DMS 273 (cell line): ENCODE measurements at regions not wholly inside any gene's neighbourhood (a gene's known extent, or its start where the extent isn't known, plus 50 kb on each side); places are given as distances from the start of the nearest gene placed in this dataset.

Source experiments
- DNase-seq: peaks from one replicate; lab custom pipeline; 2025; ENCODE audit not compliant: unreplicated experiment; lab: John Stamatoyannopoulos, UW

DNA sequence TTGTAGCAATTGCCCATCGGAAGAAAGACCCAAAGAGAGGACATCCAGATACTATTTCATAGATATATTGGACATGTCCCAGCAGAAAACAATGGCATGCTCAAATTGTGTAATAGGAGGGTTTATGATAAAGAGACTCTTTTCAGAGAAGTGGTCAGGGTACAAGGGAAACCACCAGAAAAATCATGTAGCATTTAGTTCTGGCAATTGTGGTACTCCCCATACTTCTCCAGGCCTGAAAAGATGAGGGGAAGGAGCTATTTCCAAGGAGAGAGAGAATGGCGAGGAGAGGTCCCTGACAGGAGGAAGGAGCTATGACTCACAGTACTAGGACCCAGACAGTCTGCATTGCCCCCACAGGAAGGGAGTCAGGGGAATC, 68.4 kb upstream of the ADO start:
- no peak for DNase-seq

DNA sequence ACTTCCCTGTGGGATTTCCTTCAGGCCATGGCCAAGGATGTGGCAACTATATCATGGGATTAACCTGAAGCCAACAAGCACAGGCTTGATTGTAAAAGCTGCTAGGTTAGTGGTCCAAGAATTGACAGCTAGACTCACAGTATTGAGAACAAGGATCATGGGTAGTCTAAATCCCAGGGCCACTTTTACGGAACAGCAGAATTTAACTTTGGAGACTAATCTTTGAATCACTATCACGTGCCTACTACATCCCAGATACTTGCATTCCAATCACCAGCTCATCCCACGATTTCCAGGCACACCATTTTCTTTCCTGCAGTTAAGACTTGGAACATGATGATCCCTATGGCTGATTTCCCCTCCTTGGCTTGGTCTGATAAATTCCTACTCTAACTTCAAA, 65.6 kb upstream of the ADO start:
- DNase-seq: no peak

- no peak for DNase-seq
These were observed 63.4 kb upstream of the ADO start for GRCh38 chr10:62740885-62741745.

DNA sequence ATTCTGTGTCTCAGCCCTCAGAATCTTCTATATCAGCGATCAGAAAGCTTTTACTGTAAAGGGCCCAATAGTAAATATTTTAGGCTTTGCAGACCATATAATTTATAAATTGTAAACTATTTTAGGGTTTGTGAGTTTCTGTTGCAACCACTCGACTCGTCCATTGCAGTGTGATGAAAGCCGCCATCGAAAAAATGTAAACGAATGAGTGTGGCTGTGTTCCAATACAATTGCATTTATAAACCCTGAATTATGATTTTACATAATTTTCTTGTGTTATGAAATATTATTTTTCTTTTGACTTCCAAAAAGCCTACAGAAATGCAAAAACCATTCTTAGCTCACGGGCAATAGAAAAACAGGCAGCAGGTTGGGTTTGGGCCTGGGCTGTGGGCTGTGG, 62.5 kb upstream of the ADO start:
- no peak for DNase-seq

DNA sequence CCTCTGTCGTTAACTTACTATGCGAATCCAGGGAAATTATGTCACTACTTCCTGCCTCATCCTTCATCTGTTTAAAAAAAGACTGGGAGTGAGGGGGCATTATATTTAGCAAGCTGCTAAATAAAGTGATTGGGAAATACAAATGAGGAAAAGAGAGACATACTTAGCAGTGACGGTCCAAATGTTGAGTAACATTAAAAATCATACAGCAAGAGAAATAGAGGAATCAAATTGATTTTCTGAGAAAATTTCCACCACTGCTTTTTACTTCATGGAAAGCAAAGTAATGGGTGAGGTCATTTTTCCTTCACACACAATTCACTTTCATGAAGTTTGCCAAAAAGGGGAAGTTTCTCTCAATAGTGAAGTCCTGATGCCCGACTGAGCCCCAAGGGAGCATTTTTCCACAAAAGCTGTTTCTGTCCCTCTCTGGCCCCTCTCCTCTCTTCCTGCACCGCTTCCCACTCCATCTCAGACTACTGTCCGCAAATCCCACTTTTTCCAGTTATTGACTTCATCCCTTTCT, 61.9 kb upstream of the ADO start:
- DNase-seq: no peak

DNA sequence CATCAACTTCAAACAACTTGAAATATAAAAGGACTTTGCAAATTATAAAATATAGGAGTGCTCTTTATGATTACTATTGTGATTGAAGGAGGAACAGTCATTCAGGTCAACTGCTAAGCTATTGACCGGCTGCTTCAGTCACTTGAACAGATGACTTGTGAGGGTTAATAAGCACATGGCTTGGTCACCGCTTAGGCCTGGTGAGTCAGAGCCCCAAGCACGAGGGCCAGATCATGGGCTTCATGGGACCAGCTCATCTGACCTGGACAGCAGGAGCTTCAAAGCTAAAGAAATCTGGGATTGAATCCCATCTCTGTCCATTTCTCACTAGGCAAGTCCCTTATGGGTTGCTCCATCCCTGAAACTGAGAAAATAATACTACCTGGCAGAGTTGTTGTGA, 60.4 kb upstream of the ADO start:
- no peak for DNase-seq

DNA sequence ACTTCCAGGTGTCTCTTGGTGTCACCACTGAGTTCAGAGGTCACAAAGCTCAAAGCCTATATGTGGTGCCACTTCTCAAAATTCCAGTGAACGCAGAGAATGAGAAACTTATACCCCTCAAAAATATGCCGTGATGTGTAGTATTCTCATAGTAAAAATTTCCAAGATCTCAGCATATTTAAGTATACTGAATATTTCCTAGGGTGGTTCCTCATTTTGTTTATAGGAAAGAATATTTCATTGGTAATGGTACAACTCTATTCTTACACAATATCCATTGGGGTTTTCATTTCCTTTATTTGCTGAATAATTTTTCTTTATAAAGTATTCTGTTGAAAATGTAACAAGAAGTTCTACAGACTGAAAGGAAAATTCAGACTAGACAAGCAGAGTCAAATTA, 58.9 kb upstream of the ADO start:
- DNase-seq: no peak

DNA sequence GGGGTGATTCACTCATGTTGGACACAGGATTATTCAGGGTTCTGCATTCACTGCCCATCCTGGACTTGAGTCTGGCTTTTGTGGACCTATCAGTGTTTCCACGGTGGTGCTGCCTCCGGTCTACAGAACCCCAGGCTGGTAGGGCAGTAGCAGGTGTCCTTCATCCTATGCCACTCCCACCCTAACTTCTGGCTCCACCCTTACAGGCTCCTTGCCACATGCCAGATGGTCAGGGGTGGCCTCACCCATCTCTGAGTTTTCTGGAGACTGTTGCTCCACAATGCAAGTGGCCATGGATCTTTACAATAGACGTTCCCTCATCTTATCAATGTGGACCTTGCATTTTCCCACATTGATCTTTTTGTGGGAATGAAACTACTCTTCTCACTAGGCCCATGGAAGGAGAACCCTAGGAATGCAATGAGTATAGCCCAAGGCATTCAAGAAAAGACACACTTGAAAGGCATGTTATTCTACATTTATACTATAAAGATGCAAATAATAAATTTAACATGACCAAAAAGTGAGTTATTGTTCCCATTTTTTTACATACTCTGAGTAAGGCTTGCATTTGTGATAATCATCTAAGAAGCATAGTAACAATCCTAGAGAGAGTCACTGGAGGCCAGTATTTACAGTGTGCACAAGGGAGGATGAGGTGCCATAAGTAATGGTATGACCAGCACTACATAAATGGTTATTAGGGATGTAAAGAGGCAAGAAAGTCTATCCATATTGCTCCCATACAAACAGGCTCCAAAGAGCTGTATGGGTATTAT, 57.4 kb upstream of the ADO start:
- peak; percentile 20 for DNase-seq

- DNase-seq: no peak
These were observed 56.1 kb upstream of the ADO start for GRCh38 chr10:62748386-62748785.

GRCh38 chr10:62749093-62749683, 55.3 kb upstream of the ADO start:
- DNase-seq: no peak
